SK-N-MC (cell line): ENCODE measurements at regions not wholly inside any gene's neighbourhood (a gene's known extent, or its start where the extent isn't known, plus 50 kb on each side); places are given as distances from the start of the nearest gene placed in this dataset.

ENCODE experiments used
- DNase-seq: peaks from one replicate; pipeline ENCODE4 v3.0.0-alpha.2; 2011; ENCODE audit warnings: low read depth, low spot score
- H3K27ac ChIP-seq: fragments of 200-600 bp; sonication (generic); 2 replicates; pipeline ENCODE4 v1.5.1; 2016; ENCODE audit warnings: mixed run types
- H3K36me3 ChIP-seq: fragments of 200-600 bp; sonication (generic); 2 replicates; pipeline ENCODE4 v1.6.1; 2017; ENCODE audit warnings: antibody characterized with exemption, low read length, mixed read lengths; ENCODE audit not compliant: insufficient read depth
- H3K4me3 ChIP-seq: fragments of 200-600 bp; sonication (generic); 2 replicates; pipeline ENCODE4 v1.5.1; 2016
- H3K9ac ChIP-seq: fragments of 200-600 bp; sonication (generic); 2 replicates; pipeline ENCODE4 v1.8.0; 2017; ENCODE audit warnings: mixed run types, mixed read lengths; ENCODE audit not compliant: insufficient read length
- H3K9me3 ChIP-seq: fragments of 200-600 bp; sonication (generic); 2 replicates; pipeline ENCODE4 v1.6.1; 2017; ENCODE audit warnings: low read depth, mild to moderate bottlenecking, antibody characterized with exemption, low read length, moderate library complexity, mixed read lengths
- EZH2 ChIP-seq: fragments of 200-600 bp; sonication (generic); IDR thresholded peaks from one replicate; pipeline ENCODE4 v1.6.1; 2017; ENCODE audit warnings: antibody characterized with exemption
- FOXP2 ChIP-seq: optimal IDR thresholded peaks from 2 replicates; pipeline ENCODE3; 2011; ENCODE audit warnings: mild to moderate bottlenecking, moderate library complexity; ENCODE audit not compliant: insufficient read depth; ENCODE audit errors: extremely low read length, control extremely low read depth
- POLR2AphosphoS5 ChIP-seq: IDR thresholded peaks from 2 replicates; pipeline ENCODE4 v1.6.1; 2012; ENCODE audit warnings: mild to moderate bottlenecking, low read depth, low read length, borderline replicate concordance

GRCh38 chr11:134509381-134510232, 97.6 kb upstream of the B3GAT1 start:
- no peak for DNase-seq
- no peak overlapping the region for H3K4me3 ChIP-seq
- H3K9ac ChIP-seq, result no peak overlapping the region
- TF ChIP-seq POLR2AphosphoS5 (no peak), EZH2 (no peak), FOXP2 (no peak)
- no peaks in the 10 kb centered on the region for H3K9me3 ChIP-seq
- no peak overlapping the region for H3K27ac ChIP-seq
- no peaks in the 10 kb centered on the region for H3K36me3 ChIP-seq

DNA sequence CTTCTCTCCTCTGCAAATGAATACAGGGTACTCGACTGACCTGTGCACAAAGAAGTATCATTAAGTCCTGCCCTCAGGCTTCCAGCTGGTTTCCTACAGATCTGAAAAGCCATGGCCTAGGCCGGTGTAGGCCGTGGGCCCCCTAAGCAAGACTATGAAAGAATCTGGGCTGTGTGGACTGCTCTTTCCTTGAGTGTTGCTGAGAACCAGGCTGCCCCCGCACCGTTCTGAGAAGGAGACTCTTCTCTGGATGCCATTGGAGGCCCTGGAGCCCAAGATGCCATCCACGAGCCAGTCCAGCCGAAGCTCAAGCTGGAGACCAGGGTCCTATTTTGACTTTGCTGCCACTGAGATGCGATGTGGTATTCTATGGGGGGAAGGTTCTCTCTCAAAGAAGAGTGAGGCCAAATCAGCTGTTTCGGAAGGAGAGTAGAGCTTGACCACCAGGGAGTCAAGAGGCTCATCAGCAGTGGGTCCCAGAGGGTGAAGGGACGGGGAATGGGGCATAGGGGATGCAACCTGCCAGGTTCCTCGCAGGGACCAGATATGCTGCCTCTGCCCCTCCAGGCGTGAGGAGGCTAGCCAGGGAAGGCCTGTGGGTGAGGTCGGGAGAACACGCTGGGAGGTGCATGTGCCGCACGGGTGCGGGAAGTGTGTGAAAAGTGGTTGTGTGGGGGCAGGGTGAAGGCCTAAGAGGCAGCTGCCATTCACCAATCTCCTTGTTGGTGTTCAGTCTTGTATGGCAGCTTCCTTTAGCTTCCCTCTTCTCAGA, 96.4 kb upstream of the B3GAT1 start:
- H3K9me3 ChIP-seq, result no peaks in the 10 kb centered on the region
- H3K27ac ChIP-seq, result no peak overlapping the region
- no peak for TF ChIP-seq EZH2
- no peak for TF ChIP-seq FOXP2
- TF ChIP-seq POLR2AphosphoS5, result no peak
- no peaks in the 10 kb centered on the region for H3K36me3 ChIP-seq
- no peak for DNase-seq
- no peak overlapping the region for H3K4me3 ChIP-seq
- no peak overlapping the region for H3K9ac ChIP-seq

- Histone ChIP-seq H3K36me3 (no peaks in the 10 kb centered on the region), H3K27ac (no peak overlapping the region), H3K9ac (no peak overlapping the region), H3K4me3 (no peak overlapping the region), H3K9me3 (no peaks in the 10 kb centered on the region)
- no peak for DNase-seq
- TF ChIP-seq EZH2, result no peak
- no peak for TF ChIP-seq FOXP2
- no peak for TF ChIP-seq POLR2AphosphoS5
These were observed 94.0 kb upstream of the B3GAT1 start for GRCh38 chr11:134506046-134506445.

- H3K36me3 ChIP-seq, result no peaks in the 10 kb centered on the region
- no peak overlapping the region for H3K4me3 ChIP-seq
- no peak for DNase-seq
- no peak for TF ChIP-seq FOXP2
- no peak for TF ChIP-seq POLR2AphosphoS5
- TF ChIP-seq EZH2, result no peak
- no peak overlapping the region for H3K27ac ChIP-seq
- no peak overlapping the region for H3K9ac ChIP-seq
- H3K9me3 ChIP-seq, result no peaks in the 10 kb centered on the region
These were observed 93.1 kb upstream of the B3GAT1 start for GRCh38 chr11:134505125-134505524.

GRCh38 chr11:134504146-134504905, 92.3 kb upstream of the B3GAT1 start:
- Histone ChIP-seq H3K27ac (no peak overlapping the region), H3K36me3 (no peaks in the 10 kb centered on the region), H3K9ac (no peak overlapping the region), H3K4me3 (no peak overlapping the region), H3K9me3 (no peaks in the 10 kb centered on the region)
- DNase-seq, result no peak
- TF ChIP-seq EZH2 (no peak), POLR2AphosphoS5 (no peak)

DNA sequence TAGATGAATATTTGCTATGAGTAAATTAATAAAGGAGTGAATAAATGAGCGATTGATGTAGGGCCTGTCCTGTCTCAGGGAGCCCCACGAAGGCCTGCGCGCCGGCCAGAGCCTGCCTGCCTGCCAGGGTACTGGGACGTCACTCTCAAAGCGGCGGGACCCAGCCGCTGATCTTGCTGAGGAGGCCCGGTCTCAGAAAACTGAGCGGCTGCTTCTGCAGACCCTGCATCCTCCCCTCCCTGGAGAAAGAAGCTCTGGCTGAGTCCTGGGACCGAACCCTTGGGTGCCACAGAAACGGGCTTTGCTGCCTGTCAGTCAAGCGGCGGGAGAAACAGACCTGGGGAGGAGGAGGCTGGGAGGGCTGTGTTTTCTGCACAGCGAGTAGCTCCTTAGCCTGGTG, 91.6 kb upstream of the B3GAT1 start:
- H3K36me3 ChIP-seq, result no peaks in the 10 kb centered on the region
- H3K9ac ChIP-seq, result no peak overlapping the region
- no peak overlapping the region for H3K4me3 ChIP-seq
- no peak for DNase-seq
- no peak for TF ChIP-seq EZH2
- TF ChIP-seq FOXP2, result no peak
- TF ChIP-seq POLR2AphosphoS5, result no peak
- H3K27ac ChIP-seq, result no peak overlapping the region
- no peaks in the 10 kb centered on the region for H3K9me3 ChIP-seq

DNA sequence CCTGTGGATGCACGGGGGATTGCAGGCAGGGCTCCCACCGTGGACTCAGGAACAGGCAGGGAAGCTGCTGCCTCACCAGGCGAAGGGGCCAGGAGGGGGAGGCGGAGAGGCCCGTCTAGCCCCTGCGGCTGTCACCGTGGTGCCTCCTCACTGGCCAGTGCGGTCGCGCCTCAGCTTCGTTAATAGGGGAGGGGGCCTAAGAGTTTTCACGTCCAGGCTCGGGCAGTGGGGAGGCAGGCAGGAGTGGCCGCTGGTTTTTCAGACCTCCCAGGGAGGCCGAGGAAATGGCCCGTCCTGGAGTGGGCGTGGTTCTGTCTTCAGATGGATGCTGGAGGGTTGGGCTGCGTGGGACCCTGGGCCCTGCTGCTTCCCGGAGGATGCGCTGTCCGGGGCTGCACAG, 91.1 kb upstream of the B3GAT1 start:
- no peak for TF ChIP-seq EZH2
- TF ChIP-seq FOXP2, result no peak
- no peak for TF ChIP-seq POLR2AphosphoS5
- Histone ChIP-seq H3K9ac (no peak overlapping the region), H3K27ac (no peak overlapping the region), H3K9me3 (no peaks in the 10 kb centered on the region), H3K36me3 (no peaks in the 10 kb centered on the region), H3K4me3 (no peak overlapping the region)
- DNase-seq, result no peak

DNA sequence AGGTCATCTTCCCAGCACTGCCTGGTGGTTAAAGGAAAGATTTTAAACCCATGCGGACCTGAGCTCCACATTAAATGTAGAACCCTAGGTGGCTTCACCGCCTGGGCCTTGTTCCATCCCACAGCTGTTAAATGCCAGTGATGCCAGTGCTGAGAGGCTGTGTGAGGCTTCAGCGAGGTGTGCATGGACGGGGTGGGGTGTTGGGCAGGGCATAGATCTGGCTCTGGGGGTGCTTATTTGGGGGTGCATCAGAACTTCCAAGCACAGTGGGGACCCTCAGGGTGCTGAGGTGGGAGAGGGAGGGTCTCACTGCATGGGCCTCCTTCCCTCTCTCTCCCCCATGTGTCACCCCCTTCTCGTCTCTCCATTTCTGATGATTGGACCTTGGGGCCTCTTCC, 90.1 kb upstream of the B3GAT1 start:
- no peak overlapping the region for H3K4me3 ChIP-seq
- no peak for TF ChIP-seq POLR2AphosphoS5
- no peak for TF ChIP-seq FOXP2
- TF ChIP-seq EZH2, result no peak
- no peak overlapping the region for H3K9ac ChIP-seq
- H3K9me3 ChIP-seq, result no peaks in the 10 kb centered on the region
- H3K36me3 ChIP-seq, result no peaks in the 10 kb centered on the region
- no peak overlapping the region for H3K27ac ChIP-seq
- DNase-seq, result no peak
